ENCODE measurements at regions not wholly inside any gene's neighbourhood (a gene's known extent, or its start where the extent isn't known, plus 50 kb on each side); places are given as distances from the start of the nearest gene placed in this dataset.

- TF ChIP-seq, protein P1, sequence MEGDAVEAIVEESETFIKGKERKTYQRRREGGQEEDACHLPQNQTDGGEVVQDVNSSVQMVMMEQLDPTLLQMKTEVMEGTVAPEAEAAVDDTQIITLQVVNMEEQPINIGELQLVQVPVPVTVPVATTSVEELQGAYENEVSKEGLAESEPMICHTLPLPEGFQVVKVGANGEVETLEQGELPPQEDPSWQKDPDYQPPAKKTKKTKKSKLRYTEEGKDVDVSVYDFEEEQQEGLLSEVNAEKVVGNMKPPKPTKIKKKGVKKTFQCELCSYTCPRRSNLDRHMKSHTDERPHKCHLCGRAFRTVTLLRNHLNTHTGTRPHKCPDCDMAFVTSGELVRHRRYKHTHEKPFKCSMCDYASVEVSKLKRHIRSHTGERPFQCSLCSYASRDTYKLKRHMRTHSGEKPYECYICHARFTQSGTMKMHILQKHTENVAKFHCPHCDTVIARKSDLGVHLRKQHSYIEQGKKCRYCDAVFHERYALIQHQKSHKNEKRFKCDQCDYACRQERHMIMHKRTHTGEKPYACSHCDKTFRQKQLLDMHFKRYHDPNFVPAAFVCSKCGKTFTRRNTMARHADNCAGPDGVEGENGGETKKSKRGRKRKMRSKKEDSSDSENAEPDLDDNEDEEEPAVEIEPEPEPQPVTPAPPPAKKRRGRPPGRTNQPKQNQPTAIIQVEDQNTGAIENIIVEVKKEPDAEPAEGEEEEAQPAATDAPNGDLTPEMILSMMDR (IDR thresholded peaks at IDR 0.05; ENCODE audit: low read depth, low read length, poor library complexity, severe bottlenecking) = no peak
- TF ChIP-seq EZH2phosphoT487 (IDR thresholded peaks at IDR 0.05; ENCODE audit: borderline replicate concordance, low read length) = no peak
Measured at GRCh38 chr5:98994611-98995010, 65.8 kb upstream of the CHD1 start.
